Common myeloid progenitor, CD34-positive (primary cell): ENCODE measurements at regions not wholly inside any gene's neighbourhood (a gene's known extent, or its start where the extent isn't known, plus 50 kb on each side); places are given as distances from the start of the nearest gene placed in this dataset.

Source experiments
- CTCF ChIA-PET: fragments of 350-600 bp; sonication (Branson Sonifier 250); formaldehyde crosslinking; loops from one replicate; lab custom pipeline; 2021; ENCODE audit warnings: antibody characterized with exemption; lab: Charles Lee
- POLR2A ChIA-PET: fragments of 350-600 bp; sonication (Branson Sonifier 250); formaldehyde crosslinking; loops from one replicate; lab custom pipeline; 2021; ENCODE audit warnings: antibody characterized with exemption; lab: Charles Lee
- DNase-seq, 3 donors: peaks; one replicate each; pipeline versions ENCODE4 v3.0.0 to v3.0.0-alpha.2; 2013
- H3K27ac ChIP-seq, 2 experiments: 1 replicate in 1 of 2; 2 replicates in 1 of 2; pipeline ENCODE4 v1.7.0; 2013; ENCODE audit warnings: inconsistent platforms in 2 of 2, low read length in 2 of 2, mild to moderate bottlenecking in 2 of 2, low read depth in 1 of 2, moderate library complexity in 1 of 2; ENCODE audit not compliant: severe bottlenecking in 2 of 2, insufficient read depth in 1 of 2, poor library complexity in 1 of 2
- H3K27me3 ChIP-seq, 5 experiments: replicated peaks in 2 of 5; 1 replicate in 3 of 5; 2 replicates in 2 of 5; pipeline versions ENCODE4 v1.6.1 to v1.7.0; 2013; ENCODE audit warnings: low read length in 4 of 5, mild to moderate bottlenecking in 2 of 5, moderate library complexity in 2 of 5, inconsistent platforms in 1 of 5; ENCODE audit not compliant: insufficient read depth in 5 of 5, control insufficient read depth in 4 of 5
- H3K36me3 ChIP-seq, 4 experiments: 1 replicate in 2 of 4; 2 replicates in 2 of 4; pipeline versions ENCODE4 v1.6.1 to v1.7.0; 2013; ENCODE audit warnings: low read length in 3 of 4, control low read depth in 1 of 4, mild to moderate bottlenecking in 1 of 4; ENCODE audit not compliant: control insufficient read depth in 4 of 4, insufficient read depth in 4 of 4
- H3K4me1 ChIP-seq, 4 experiments: 1 replicate in 3 of 4; 2 replicates in 1 of 4; pipeline versions ENCODE4 v1.6.1 to v1.7.1; 2013; ENCODE audit warnings: low read length in 3 of 4, mild to moderate bottlenecking in 3 of 4, control low read depth in 1 of 4, inconsistent platforms in 1 of 4, moderate library complexity in 1 of 4; ENCODE audit not compliant: control insufficient read depth in 4 of 4, insufficient read depth in 4 of 4; ENCODE audit errors: control extremely low read depth in 1 of 4
- H3K4me3 ChIP-seq, 7 experiments: 1 replicate in 4 of 7; 2 replicates in 3 of 7; pipeline versions ENCODE4 v1.5.1 to v1.7.0; 2013; ENCODE audit warnings: mild to moderate bottlenecking in 7 of 7, low read length in 6 of 7, moderate library complexity in 6 of 7, inconsistent platforms in 2 of 7, low read depth in 2 of 7, control low read depth in 1 of 7; ENCODE audit not compliant: insufficient read depth in 4 of 7, control insufficient read depth in 1 of 7; ENCODE audit errors: extremely low read depth in 1 of 7
- H3K9me3 ChIP-seq, 5 experiments: 1 replicate in 4 of 5; 2 replicates in 1 of 5; pipeline versions ENCODE4 v1.6.1 to v1.7.1; 2013; ENCODE audit warnings: low read length in 4 of 5, mild to moderate bottlenecking in 2 of 5, inconsistent platforms in 1 of 5, low read depth in 1 of 5, moderate library complexity in 1 of 5; ENCODE audit not compliant: control insufficient read depth in 4 of 5, insufficient read depth in 2 of 5; ENCODE audit errors: control extremely low read depth in 1 of 5
- WGBS: methylation state at CpG from one replicate; pipeline ENCODE4 v1.1.5; 2013; ENCODE audit not compliant: insufficient coverage; 5-methylcytosine and 5-hydroxymethylcytosine counted together

DNA sequence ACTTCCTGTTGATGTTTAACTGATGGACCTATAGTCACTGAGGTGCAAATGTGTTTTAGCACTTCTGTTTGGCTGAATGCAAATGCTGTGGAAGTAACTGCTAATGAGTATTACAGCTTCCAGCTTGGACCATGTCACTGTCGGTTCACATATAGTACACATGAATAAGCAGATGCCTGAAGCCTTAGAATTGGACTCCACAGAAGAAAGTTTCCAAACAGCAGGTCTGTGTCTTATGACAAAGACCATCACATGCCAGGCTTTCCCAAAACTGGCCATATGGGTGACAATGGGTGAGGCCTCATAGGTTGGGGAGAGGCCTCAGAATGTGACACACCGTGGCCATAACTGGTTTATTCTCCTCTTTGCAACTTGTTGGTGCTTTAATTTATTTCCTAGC lies 241.8 kb downstream of the WNT5A start:
- peaks cover 0 to 1% (median 0%) of the 10 kb centered on the region in 5 experiments for H3K9me3 ChIP-seq
- H3K36me3 ChIP-seq = no peaks in the 10 kb centered on the region
- H3K4me3 ChIP-seq = no peak overlapping the region
- CTCF ChIA-PET = no interaction called here
- 71% methylated on average over 2 of the region's 2 CpGs for WGBS
- no peaks in the 10 kb centered on the region for H3K4me1 ChIP-seq
- peaks cover 0 to 3% (median 0%) of the 10 kb centered on the region in 5 experiments for H3K27me3 ChIP-seq
- no peak overlapping the region for H3K27ac ChIP-seq
- no peak for DNase-seq
- POLR2A ChIA-PET = no interaction called here

DNA sequence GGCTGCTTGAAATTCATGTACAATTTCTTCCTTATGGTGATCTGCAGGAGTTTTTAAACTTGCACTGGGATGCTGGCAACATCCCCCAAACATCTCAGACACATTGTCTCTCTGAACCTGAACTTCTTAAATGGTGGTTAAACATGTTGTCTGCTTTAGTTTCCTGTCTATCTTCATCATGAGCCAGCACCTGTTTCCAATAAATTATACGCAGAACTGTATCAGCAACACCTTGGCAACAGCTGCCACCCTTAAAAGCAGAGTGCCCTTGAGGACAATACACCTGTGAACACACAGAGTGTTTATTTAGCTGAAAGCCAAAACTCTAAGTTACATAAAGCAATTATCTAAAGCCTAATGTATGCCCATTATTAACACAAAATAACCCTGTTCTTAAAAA lies 242.9 kb downstream of the WNT5A start:
- Histone ChIP-seq H3K27ac (no peak overlapping the region), H3K9me3 (peaks cover 0 to 2% (median 0%) of the 10 kb centered on the region in 5 experiments), H3K4me1 (no peaks in the 10 kb centered on the region), H3K27me3 (peaks cover 0 to 3% (median 0%) of the 10 kb centered on the region in 5 experiments), H3K4me3 (no peak overlapping the region), H3K36me3 (no peaks in the 10 kb centered on the region)
- ChIA-PET CTCF (no interaction called here), POLR2A (no interaction called here)
- 100% methylated on average over 1 of the region's 1 CpG for WGBS
- no peak for DNase-seq

GRCh38 chr3:55243678-55244077 lies 243.4 kb downstream of the WNT5A start:
- H3K27ac ChIP-seq = no peak overlapping the region
- peaks cover 0 to 3% (median 0%) of the 10 kb centered on the region in 5 experiments for H3K27me3 ChIP-seq
- no peaks in the 10 kb centered on the region for H3K36me3 ChIP-seq
- POLR2A ChIA-PET = no interaction called here
- 75% methylated on average over 8 of the region's 9 CpGs for WGBS
- no peaks in the 10 kb centered on the region for H3K4me1 ChIP-seq
- CTCF ChIA-PET = no interaction called here
- H3K4me3 ChIP-seq = no peak overlapping the region
- H3K9me3 ChIP-seq = peaks cover 0 to 2% (median 0%) of the 10 kb centered on the region in 5 experiments
- no peak for DNase-seq

GRCh38 chr3:55242921-55243320 lies 244.2 kb downstream of the WNT5A start:
- H3K27me3 ChIP-seq = peaks cover 0 to 3% (median 0%) of the 10 kb centered on the region in 5 experiments
- H3K27ac ChIP-seq = no peak overlapping the region
- POLR2A ChIA-PET = no interaction called here
- H3K4me1 ChIP-seq = no peaks in the 10 kb centered on the region
- WGBS = 63% methylated on average over 2 of the region's 4 CpGs
- no peaks in the 10 kb centered on the region for H3K36me3 ChIP-seq
- no peak for DNase-seq
- peaks cover 0 to 2% (median 0%) of the 10 kb centered on the region in 5 experiments for H3K9me3 ChIP-seq
- no peak overlapping the region for H3K4me3 ChIP-seq
- CTCF ChIA-PET = no interaction called here

- CTCF ChIA-PET = no interaction called here
- H3K9me3 ChIP-seq = peaks cover 0 to 2% (median 0%) of the 10 kb centered on the region in 5 experiments
- 71% methylated on average over 1 of the region's 3 CpGs for WGBS
Observed at GRCh38 chr3:55241098-55241497, 246.0 kb downstream of the WNT5A start.

DNA sequence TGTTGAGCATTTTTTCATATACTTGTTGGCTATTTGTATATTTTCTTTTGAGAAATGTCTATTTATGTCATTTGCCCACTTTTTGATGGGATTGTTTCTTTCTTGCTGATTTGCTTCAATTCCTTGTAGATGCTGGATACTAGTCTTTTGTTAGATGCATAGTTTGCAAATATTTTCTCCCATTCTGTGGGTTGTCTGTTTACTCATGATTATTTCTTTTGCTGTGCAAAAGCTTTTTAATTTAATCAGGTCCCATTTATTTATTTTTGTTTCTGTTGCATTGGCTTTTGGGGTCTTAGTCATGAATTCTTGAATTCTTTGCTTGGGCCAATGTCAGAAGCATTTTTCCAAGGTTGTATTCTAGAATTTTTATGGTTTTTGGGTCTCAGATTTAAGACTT lies 251.7 kb downstream of the WNT5A start:
- no peak for DNase-seq
- Histone ChIP-seq H3K27ac (no peak overlapping the region), H3K4me3 (no peak overlapping the region), H3K36me3 (no peaks in the 10 kb centered on the region), H3K9me3 (peaks cover 0 to 1% (median 0%) of the 10 kb centered on the region in 5 experiments), H3K27me3 (no peaks in the 10 kb centered on the region), H3K4me1 (no peaks in the 10 kb centered on the region)
- ChIA-PET POLR2A (no interaction called here), CTCF (interaction anchor here (1.5 kb wide), 1 partner anchor 54 kb away, joined by 5 read pairs; no protein-coding TSS in a partner anchor)

More at GRCh38 chr3:55241098-55241497, 246.0 kb downstream of the WNT5A start:
- Histone ChIP-seq H3K27me3 (peaks cover 0 to 3% (median 0%) of the 10 kb centered on the region in 5 experiments), H3K36me3 (no peaks in the 10 kb centered on the region), H3K4me1 (no peaks in the 10 kb centered on the region), H3K4me3 (no peak overlapping the region), H3K27ac (no peak overlapping the region)
- DNase-seq = no peak
- POLR2A ChIA-PET = no interaction called here

DNA sequence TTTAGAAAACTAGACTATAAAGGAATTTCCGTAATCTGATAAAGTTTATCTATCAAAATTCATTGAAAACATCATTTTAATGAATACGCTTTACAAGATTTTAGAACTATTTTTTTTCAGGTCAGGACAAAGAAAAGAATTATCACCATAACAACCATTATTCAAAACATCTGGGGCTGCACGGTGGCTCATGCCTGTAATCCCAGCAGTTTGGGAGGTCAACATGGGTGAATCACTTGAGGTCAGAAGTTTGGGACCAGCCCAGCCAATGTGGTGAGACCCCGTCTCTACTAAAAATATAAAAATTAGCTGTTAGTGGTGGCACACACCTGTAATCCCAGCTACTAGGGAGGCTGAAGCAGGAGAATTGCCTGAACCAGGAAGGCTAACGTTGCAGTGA lies 260.4 kb downstream of the WNT5A start:
- 100% methylated on average over 3 of the region's 5 CpGs for WGBS
- Histone ChIP-seq H3K4me1 (no peaks in the 10 kb centered on the region), H3K27ac (no peak overlapping the region), H3K27me3 (no peaks in the 10 kb centered on the region), H3K9me3 (no peaks in the 10 kb centered on the region), H3K4me3 (no peak overlapping the region), H3K36me3 (no peaks in the 10 kb centered on the region)
- DNase-seq = no peak
- CTCF ChIA-PET = no interaction called here
- POLR2A ChIA-PET = no interaction called here
